ENCODE measurements at regions not wholly inside any gene's neighbourhood (a gene's known extent, or its start where the extent isn't known, plus 50 kb on each side); places are given as distances from the start of the nearest gene placed in this dataset.
"Not testable (repeated sequence)": the region's sequence is repeated elsewhere in the genome, so short reads cannot be mapped to it uniquely, and the experiment has no call there.

DNA sequence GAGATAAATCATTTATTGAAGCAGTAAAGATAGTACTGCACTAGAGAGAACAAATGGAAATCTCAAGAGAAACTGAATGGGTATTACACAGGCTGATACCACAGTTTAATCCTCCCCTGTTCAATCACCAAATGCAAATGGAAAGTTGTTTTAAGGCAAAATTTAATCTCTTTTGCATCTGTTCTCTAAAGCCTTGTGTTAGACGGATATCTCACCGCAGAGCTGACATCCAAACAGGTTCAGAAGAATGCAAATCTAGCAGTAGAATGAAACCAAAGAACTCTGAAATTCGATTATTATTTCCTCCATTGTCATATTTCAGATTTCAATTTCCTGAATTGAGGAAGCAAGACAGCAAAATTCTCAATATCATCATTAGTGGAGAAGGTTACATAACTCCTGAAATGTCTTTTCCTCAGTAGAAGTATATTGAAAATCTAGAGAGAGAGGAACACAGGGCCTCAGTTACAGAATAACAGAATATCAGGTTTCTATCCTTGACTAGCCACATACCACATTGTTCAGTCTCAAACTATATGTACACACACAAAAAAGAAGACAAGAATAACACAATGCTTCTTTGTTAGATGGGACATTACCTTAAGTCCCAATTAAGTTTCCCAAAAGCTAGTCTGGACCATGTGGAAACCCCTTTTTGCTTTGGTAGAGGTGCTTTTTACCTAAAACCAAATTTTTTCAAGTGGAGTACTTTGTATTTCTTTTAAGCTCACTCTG is 94.1 kb upstream of the BANK1 start:
- ATAC-seq (ENCODE audit: poor library complexity) (no peak), DNase-seq (no peak)
- Histone ChIP-seq H3K4me1 (ENCODE audit: insufficient read depth, low read length) (no peaks in the 10 kb centered on the region), H3K27ac (ENCODE audit: low read depth in 1 of 2, low read length in 2 of 2) (no peak overlapping the region), H3K4me3 (ENCODE audit: low read length) (no peak overlapping the region), H3K36me3 (ENCODE audit: insufficient read depth, low read length) (no peaks in the 10 kb centered on the region), H3K9me3 (ENCODE audit: control insufficient read depth in 1 of 2, insufficient read depth in 1 of 2, low read length in 2 of 2) (no peaks in the 10 kb centered on the region), H3K27me3 (ENCODE audit: control insufficient read depth in 1 of 2, insufficient read depth in 2 of 2, low read length in 2 of 2) (no peaks in the 10 kb centered on the region)
- Mint-ChIP-seq H3K4me3 (no peak overlapping the region), H3K9me3 (no peaks in the 10 kb centered on the region), H3K27me3 (peaks cover 1% of the 10 kb centered on the region), H3K27ac (no peak overlapping the region), H3K4me1 (ENCODE audit: low read depth) (no peaks in the 10 kb centered on the region), H3K36me3 (ENCODE audit: low read depth) (no peaks in the 10 kb centered on the region)
- TF ChIP-seq, protein P1, sequence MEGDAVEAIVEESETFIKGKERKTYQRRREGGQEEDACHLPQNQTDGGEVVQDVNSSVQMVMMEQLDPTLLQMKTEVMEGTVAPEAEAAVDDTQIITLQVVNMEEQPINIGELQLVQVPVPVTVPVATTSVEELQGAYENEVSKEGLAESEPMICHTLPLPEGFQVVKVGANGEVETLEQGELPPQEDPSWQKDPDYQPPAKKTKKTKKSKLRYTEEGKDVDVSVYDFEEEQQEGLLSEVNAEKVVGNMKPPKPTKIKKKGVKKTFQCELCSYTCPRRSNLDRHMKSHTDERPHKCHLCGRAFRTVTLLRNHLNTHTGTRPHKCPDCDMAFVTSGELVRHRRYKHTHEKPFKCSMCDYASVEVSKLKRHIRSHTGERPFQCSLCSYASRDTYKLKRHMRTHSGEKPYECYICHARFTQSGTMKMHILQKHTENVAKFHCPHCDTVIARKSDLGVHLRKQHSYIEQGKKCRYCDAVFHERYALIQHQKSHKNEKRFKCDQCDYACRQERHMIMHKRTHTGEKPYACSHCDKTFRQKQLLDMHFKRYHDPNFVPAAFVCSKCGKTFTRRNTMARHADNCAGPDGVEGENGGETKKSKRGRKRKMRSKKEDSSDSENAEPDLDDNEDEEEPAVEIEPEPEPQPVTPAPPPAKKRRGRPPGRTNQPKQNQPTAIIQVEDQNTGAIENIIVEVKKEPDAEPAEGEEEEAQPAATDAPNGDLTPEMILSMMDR (IDR thresholded peaks at IDR 0.05) = no peak
- CTCF ChIA-PET = interaction anchor here (1.1 kb wide), 1 partner anchor 61 kb away, joined by 3 read pairs; no protein-coding TSS in a partner anchor
- POLR2A ChIA-PET = no interaction called here
- intact Hi-C loops (cut with DNase I, micrococcal nuclease) = no loop called here

DNA sequence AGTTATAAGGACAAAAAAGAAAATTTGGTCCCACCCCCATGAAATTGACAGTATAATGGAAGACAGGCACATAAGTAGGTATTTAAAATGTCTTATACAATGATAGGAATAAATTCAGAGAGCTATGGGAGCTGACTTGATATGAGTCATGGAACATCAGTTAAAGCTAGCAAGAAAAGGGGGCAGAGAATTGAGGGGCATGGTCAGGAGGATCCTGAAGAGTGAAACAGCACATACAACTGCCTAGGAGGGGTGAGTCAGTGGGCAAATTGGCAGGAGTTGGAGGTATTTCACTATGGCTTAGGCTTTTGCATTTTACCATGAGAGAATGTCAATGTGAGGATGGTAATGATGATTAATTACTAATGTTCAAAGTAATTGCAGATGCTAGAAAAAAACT is 95.4 kb upstream of the BANK1 start:
- H3K4me1 Mint-ChIP-seq (ENCODE audit: low read depth) = no peaks in the 10 kb centered on the region
- Histone ChIP-seq H3K36me3 (ENCODE audit: insufficient read depth, low read length) (no peaks in the 10 kb centered on the region), H3K9me3 (ENCODE audit: control insufficient read depth in 1 of 2, insufficient read depth in 1 of 2, low read length in 2 of 2) (no peaks in the 10 kb centered on the region), H3K27ac (ENCODE audit: low read depth in 1 of 2, low read length in 2 of 2) (no peak overlapping the region), H3K4me3 (ENCODE audit: low read length) (no peak overlapping the region), H3K4me1 (ENCODE audit: insufficient read depth, low read length) (no peaks in the 10 kb centered on the region), H3K27me3 (ENCODE audit: control insufficient read depth in 1 of 2, insufficient read depth in 2 of 2, low read length in 2 of 2) (no peaks in the 10 kb centered on the region)
- POLR2A ChIA-PET = no interaction called here
- TF ChIP-seq, protein P1 (IDR thresholded peaks at IDR 0.05) = no peak
- no peaks in the 10 kb centered on the region for H3K9me3 Mint-ChIP-seq
- no peak overlapping the region for H3K27ac Mint-ChIP-seq
- no peaks in the 10 kb centered on the region for H3K36me3 Mint-ChIP-seq (ENCODE audit: low read depth)
- ATAC-seq (ENCODE audit: poor library complexity) (no peak), DNase-seq (no peak)
- intact Hi-C loops (cut with DNase I, micrococcal nuclease) = no loop called here
- CTCF ChIA-PET = no interaction called here
- no peak overlapping the region for H3K4me3 Mint-ChIP-seq
- peaks cover 9% of the 10 kb centered on the region for H3K27me3 Mint-ChIP-seq

DNA sequence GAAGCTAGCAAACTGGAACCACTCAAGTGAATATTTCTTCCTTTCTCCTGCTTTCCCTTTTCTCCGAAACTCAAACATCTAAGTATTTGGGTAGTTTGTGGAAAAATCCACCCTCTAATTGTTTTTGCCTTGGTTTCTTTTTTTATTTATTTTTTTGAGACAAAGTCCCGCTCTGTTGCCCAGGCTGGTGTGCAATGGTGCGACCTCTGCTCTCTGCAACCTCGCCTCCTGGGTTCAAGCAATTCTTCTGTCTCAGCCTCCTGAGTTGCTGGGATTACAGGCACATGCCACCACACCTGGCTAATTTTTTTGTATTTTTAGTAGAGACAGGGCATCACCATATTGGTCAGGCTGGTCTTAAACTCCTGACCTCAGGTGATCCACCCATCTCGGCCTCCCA is 96.1 kb upstream of the BANK1 start:
- H3K9me3 ChIP-seq (ENCODE audit: control insufficient read depth in 1 of 2, insufficient read depth in 1 of 2, low read length in 2 of 2); H3K4me3 ChIP-seq (ENCODE audit: low read length); intact Hi-C loops (cut with DNase I, micrococcal nuclease); CTCF ChIA-PET; H3K27me3 Mint-ChIP-seq; H3K4me1 ChIP-seq (ENCODE audit: insufficient read depth, low read length); H3K9me3 Mint-ChIP-seq; DNase-seq; H3K27ac ChIP-seq (ENCODE audit: low read depth in 1 of 2, low read length in 2 of 2); H3K36me3 ChIP-seq (ENCODE audit: insufficient read depth, low read length); H3K36me3 Mint-ChIP-seq (ENCODE audit: low read depth); ATAC-seq (ENCODE audit: poor library complexity); H3K4me1 Mint-ChIP-seq (ENCODE audit: low read depth); POLR2A ChIA-PET; H3K27ac Mint-ChIP-seq; H3K4me3 Mint-ChIP-seq; H3K27me3 ChIP-seq (ENCODE audit: control insufficient read depth in 1 of 2, insufficient read depth in 2 of 2, low read length in 2 of 2): not testable (repeated sequence)

DNA sequence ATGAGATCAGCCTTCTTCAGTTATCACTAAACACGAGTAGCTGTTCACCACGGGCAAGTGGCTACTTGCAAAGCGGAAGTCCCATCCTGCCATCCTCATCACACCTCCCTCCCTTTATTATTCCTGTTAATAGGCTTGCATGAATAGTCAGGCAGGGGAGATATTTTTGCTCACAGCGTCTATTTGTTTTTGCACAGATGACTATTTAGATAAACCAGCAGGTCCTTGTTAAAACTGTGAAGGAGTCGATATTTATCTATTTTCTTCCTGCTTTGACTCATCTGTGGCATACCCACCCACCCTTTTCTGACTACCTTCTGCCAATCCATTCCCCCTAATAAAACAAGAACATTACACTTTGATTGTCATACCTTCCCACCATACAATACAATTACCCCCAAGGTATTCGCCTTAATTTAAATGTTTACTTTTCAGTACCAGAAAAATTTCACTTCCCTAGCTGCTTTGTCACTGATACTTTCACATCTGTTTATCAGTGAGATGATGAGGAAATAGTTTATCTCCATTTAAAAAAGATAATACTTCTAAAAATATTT is 96.6 kb upstream of the BANK1 start:
- TF ChIP-seq, protein P1 (IDR thresholded peaks at IDR 0.05) = no peak
- H3K36me3 ChIP-seq (ENCODE audit: insufficient read depth, low read length) = no peaks in the 10 kb centered on the region
- H3K27me3 ChIP-seq (ENCODE audit: control insufficient read depth in 1 of 2, insufficient read depth in 2 of 2, low read length in 2 of 2) = no peaks in the 10 kb centered on the region
- no peak for DNase-seq
- H3K4me1 Mint-ChIP-seq (ENCODE audit: low read depth) = no peaks in the 10 kb centered on the region
- no peak overlapping the region for H3K27ac ChIP-seq (ENCODE audit: low read depth in 1 of 2, low read length in 2 of 2)
- H3K4me3 Mint-ChIP-seq = no peak overlapping the region
- no peak overlapping the region for H3K4me3 ChIP-seq (ENCODE audit: low read length)
- ATAC-seq (ENCODE audit: poor library complexity) = no peak
- intact Hi-C loops (cut with DNase I, micrococcal nuclease) = no loop called here
- ChIA-PET CTCF (no interaction called here), POLR2A (no interaction called here)
- H3K27me3 Mint-ChIP-seq = peaks cover 9% of the 10 kb centered on the region
- no peaks in the 10 kb centered on the region for H3K9me3 ChIP-seq (ENCODE audit: control insufficient read depth in 1 of 2, insufficient read depth in 1 of 2, low read length in 2 of 2)
- H3K4me1 ChIP-seq (ENCODE audit: insufficient read depth, low read length) = no peaks in the 10 kb centered on the region
- no peaks in the 10 kb centered on the region for H3K36me3 Mint-ChIP-seq (ENCODE audit: low read depth)
- no peaks in the 10 kb centered on the region for H3K9me3 Mint-ChIP-seq
- H3K27ac Mint-ChIP-seq = no peak overlapping the region

All from CD4-positive, alpha-beta T cell (primary cell).